IPS-18c (cell line): ENCODE measurements at regions not wholly inside any gene's neighbourhood (a gene's known extent, or its start where the extent isn't known, plus 50 kb on each side); places are given as distances from the start of the nearest gene placed in this dataset.
A peak's percentile ranks its signal among the peaks of the same experiment; 100 is the strongest.
"Not testable (repeated sequence)": the region's sequence is repeated elsewhere in the genome, so short reads cannot be mapped to it uniquely, and the experiment has no call there.

Experiments used
- H3K4me3 ChIP-seq: 2 replicates; pipeline ENCODE4 v1.7.0; 2013; ENCODE audit warnings: low read depth, mild to moderate bottlenecking, low read length, moderate library complexity; ENCODE audit not compliant: insufficient read depth
- H3K9me3 ChIP-seq: one replicate; pipeline ENCODE4 v1.6.1; 2013; ENCODE audit warnings: mild to moderate bottlenecking, low read length, moderate library complexity; ENCODE audit not compliant: control insufficient read depth, insufficient read depth

- H3K4me3 ChIP-seq = no peak overlapping the region
Observed at GRCh38 chr2:208653383-208653782, 246.8 kb downstream of the PTH2R start.

DNA sequence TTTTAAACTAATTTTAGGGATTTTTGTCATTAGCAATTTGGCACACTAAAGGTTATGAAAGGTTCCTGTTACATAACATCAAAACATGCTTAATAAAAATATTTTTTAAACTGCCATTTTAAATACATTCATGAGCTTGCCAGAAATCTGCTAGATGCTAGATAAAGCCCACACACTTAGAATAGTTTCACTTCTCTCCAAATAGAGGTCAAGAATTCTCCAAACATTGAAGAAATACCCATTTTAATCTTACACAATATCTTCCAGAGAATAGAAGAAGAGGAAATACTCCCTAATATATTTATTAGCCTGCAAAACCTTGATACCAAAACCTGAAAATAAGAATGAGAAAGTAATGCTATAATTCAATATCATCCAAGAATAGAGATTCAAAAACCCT lies 247.5 kb downstream of the PTH2R start:
- Histone ChIP-seq H3K4me3 (no peak overlapping the region), H3K9me3 (no peaks in the 10 kb centered on the region)

More at GRCh38 chr2:208653383-208653782, 246.8 kb downstream of the PTH2R start:
- H3K9me3 ChIP-seq = no peaks in the 10 kb centered on the region

GRCh38 chr2:208657468-208657867 lies 250.9 kb downstream of the PTH2R start:
- Histone ChIP-seq H3K9me3 (no peaks in the 10 kb centered on the region), H3K4me3 (no peak overlapping the region)

DNA sequence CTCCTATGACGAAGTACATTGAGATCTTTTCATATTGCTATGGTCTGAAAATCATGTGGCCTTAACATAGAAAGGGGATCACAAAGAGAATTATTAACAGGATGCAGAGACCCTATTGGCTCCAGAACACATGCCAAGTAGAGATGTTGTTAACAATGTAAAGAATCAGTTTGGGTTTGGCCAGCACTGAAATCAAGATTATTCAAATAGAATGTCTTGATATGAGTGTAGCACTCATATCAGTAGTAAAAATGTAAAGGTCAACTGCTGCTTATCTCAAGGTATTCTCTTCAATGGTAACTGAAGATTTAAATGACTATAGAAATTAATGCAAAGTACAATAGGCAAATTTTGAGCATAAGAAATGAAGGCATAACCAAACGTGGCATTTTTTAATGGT lies 262.8 kb downstream of the PTH2R start:
- no peak overlapping the region for H3K4me3 ChIP-seq
- H3K9me3 ChIP-seq = no peaks in the 10 kb centered on the region

GRCh38 chr2:208671284-208671683 lies 264.7 kb downstream of the PTH2R start:
- Histone ChIP-seq H3K4me3 (peak overlapping the region; percentile 12; the same call in 1 of the 2 replicates), H3K9me3 (no peaks in the 10 kb centered on the region)

- H3K4me3 ChIP-seq = no peak overlapping the region
- H3K9me3 ChIP-seq = no peaks in the 10 kb centered on the region
Observed at GRCh38 chr2:208671886-208672680, 265.5 kb downstream of the PTH2R start.

- Histone ChIP-seq H3K9me3 (no peaks in the 10 kb centered on the region), H3K4me3 (no peak overlapping the region)
Observed at GRCh38 chr2:208673631-208674030, 267.0 kb downstream of the PTH2R start.

DNA sequence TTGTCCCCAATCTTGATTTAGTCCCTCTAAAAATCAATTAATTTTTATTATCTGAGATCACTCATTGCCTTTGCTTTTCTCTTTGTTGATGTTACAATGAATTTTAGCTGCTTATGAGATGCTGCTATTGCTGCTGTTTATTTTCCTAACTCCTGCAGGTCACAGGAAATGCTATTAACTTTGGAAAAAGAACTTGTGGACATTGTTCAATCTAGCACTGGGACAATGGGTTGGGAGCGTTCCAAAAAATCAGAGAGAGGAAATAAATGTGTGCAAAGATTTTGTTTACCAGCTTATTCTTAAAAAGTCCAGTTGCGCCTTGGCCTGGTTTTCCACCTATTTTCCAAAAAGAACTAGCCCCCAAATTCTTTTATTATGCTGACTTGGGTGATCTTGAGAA lies 268.3 kb downstream of the PTH2R start:
- Histone ChIP-seq H3K4me3 (no peak overlapping the region), H3K9me3 (no peaks in the 10 kb centered on the region)

DNA sequence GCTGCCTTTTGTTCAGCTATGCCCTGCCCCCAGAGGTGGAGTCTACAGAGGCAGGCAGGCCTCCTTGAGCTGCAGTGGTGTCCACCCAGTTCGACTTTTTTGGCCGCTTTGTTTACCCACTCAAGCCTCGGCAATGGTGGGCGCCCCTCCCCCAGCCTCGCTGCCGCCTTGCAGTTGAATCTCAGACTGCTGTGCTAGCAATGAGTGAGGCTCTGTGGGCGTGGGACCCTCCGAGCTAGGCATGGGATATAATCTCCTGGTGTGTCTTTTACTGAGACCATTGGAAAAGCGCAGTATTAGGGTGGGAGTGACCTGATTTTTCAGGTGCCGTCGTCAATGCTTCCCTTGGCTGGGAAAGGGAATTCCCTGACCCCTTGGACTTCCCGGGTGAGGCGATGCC lies 279.3 kb downstream of the PTH2R start:
- H3K9me3 ChIP-seq, H3K4me3 ChIP-seq: not testable (repeated sequence)

- H3K9me3 ChIP-seq = peaks cover 4% of the 10 kb centered on the region
- H3K4me3 ChIP-seq = no peak overlapping the region
Observed at GRCh38 chr2:208686665-208687064, 280.1 kb downstream of the PTH2R start.

DNA sequence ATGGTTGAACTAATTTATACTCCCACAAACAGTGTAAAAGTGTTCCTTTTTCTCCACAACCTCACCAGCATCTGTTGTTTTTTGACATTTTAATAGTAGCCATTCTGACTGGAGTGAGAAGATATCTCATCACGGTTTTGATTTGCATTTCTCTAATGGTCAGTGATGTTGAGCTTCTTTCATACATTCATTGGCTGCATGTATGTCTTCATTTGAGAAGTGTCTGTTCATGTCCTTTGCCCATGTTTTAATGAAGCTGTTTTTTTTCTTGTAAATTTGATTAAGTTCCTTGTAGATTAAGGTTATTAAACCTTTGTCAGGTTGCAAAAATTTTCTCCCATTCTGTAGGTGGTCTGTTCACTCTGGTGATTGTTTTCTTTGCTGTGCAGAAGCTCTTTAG lies 281.1 kb downstream of the PTH2R start:
- not testable (repeated sequence) for H3K4me3 ChIP-seq, H3K9me3 ChIP-seq

DNA sequence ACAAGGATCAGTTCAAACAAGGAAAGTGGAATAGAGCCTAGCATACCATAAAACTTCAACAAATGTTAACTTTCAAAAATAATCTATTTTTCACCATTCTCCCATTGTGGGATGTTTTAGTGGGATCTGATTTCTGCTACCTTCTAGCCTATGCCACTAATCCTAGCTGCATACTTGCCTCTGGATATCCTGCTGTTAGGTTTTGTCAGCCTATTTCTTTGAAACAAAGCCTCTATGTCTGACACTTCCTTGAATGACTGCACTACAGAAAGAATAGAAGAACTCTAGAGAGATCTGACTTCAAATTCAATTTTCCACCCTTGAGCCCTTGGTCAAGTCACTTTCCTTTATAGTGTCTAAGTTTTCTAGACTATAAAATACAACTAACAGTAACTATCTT lies 291.5 kb downstream of the PTH2R start:
- H3K4me3 ChIP-seq = no peak overlapping the region

DNA sequence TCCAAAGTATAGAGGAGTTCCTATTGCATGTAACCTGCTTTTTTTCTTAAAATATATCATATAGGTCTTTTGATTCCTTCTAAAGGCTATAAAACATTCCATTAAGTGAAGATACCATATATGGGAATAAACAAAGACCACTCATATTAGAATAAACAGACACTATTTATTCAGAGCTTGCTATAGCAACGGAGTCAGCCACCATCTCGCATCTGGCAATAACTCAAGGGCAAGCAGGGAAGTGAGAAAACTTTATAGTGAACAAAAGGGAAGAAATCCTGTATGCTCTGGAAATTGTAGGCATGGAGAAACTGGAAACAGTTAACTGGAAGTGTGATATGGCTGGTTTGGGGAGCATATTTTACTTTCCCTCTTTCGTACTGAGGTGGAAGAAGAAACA lies 301.9 kb downstream of the PTH2R start:
- H3K9me3 ChIP-seq = no peaks in the 10 kb centered on the region

More for the DNA sequence above, 291.5 kb downstream of the PTH2R start:
- no peaks in the 10 kb centered on the region for H3K9me3 ChIP-seq

GRCh38 chr2:208711598-208711997 lies 305.0 kb downstream of the PTH2R start:
- Histone ChIP-seq H3K9me3 (no peaks in the 10 kb centered on the region), H3K4me3 (no peak overlapping the region)

More for the DNA sequence above, 301.9 kb downstream of the PTH2R start:
- H3K4me3 ChIP-seq = no peak overlapping the region

- Histone ChIP-seq H3K4me3 (no peak overlapping the region), H3K9me3 (no peaks in the 10 kb centered on the region)
Observed at GRCh38 chr2:208713066-208713745, 306.6 kb downstream of the PTH2R start.

GRCh38 chr2:208718828-208719227 lies 312.2 kb downstream of the PTH2R start:
- no peak overlapping the region for H3K4me3 ChIP-seq
- no peaks in the 10 kb centered on the region for H3K9me3 ChIP-seq

GRCh38 chr2:208722731-208723130 lies 316.1 kb downstream of the PTH2R start:
- Histone ChIP-seq H3K4me3 (no peak overlapping the region), H3K9me3 (no peaks in the 10 kb centered on the region)

GRCh38 chr2:208725280-208725679 lies 318.7 kb downstream of the PTH2R start:
- no peaks in the 10 kb centered on the region for H3K9me3 ChIP-seq
- no peak overlapping the region for H3K4me3 ChIP-seq
